OCI-LY7 (cell line): ENCODE measurements at regions not wholly inside any gene's neighbourhood (a gene's known extent, or its start where the extent isn't known, plus 50 kb on each side); places are given as distances from the start of the nearest gene placed in this dataset.

Experiments
- BruUV-seq: library from RNA; stranded (reverse); fragments of 400-500 nt; replicated peaks from 2 replicates; lab custom pipeline; 2021; lab: Mats Ljungman, UMichigan
- CTCF ChIA-PET: fragments of 300-600 bp; sonication (Branson Sonifier 250); formaldehyde crosslinking; loops from one replicate; lab custom pipeline; 2022; ENCODE audit warnings: antibody characterized with exemption; ENCODE audit not compliant: unreplicated experiment; lab: Charles Lee
- POLR2A ChIA-PET: fragments of 300-600 bp; sonication (Branson Sonifier 250); formaldehyde crosslinking; loops from one replicate; lab custom pipeline; 2022; ENCODE audit warnings: antibody characterized with exemption; lab: Charles Lee
- DNase-seq: peaks from one replicate; pipeline ENCODE4 v3.0.0-alpha.2; 2015; ENCODE audit warnings: low spot score
- H2AFZ ChIP-seq: fragments of 200-600 bp; sonication (generic), shearing (Covaris generic); 2 replicates; pipeline ENCODE4 v1.6.1; 2014; ENCODE audit warnings: mild to moderate bottlenecking, antibody characterized with exemption, low read length, moderate library complexity
- H3K27ac ChIP-seq: fragments of 200-600 bp; sonication (generic); 2 replicates; pipeline ENCODE4 v1.5.1; 2014; ENCODE audit warnings: mixed run types, low read depth, mild to moderate bottlenecking, moderate library complexity, low read length, inconsistent platforms; ENCODE audit not compliant: poor library complexity, severe bottlenecking
- H3K36me3 ChIP-seq: fragments of 200-600 bp; sonication (generic); 2 replicates; pipeline ENCODE4 v1.6.1; 2014; ENCODE audit warnings: mild to moderate bottlenecking, antibody characterized with exemption, low read length, moderate library complexity, mixed read lengths; ENCODE audit not compliant: insufficient read depth
- H3K4me1 ChIP-seq: fragments of 200-600 bp; sonication (generic); 2 replicates; pipeline ENCODE4 v1.5.1; 2014; ENCODE audit warnings: mild to moderate bottlenecking, low read length; ENCODE audit not compliant: insufficient read depth, poor library complexity, severe bottlenecking
- H3K4me2 ChIP-seq: fragments of 200-600 bp; sonication (generic); 2 replicates; pipeline ENCODE4 v1.6.1; 2014; ENCODE audit warnings: mild to moderate bottlenecking, low read length
- H3K4me3 ChIP-seq: fragments of 200-600 bp; sonication (generic); 2 replicates; pipeline ENCODE4 v1.5.1; 2014; ENCODE audit warnings: mild to moderate bottlenecking, low read depth, low read length; ENCODE audit not compliant: poor library complexity, severe bottlenecking
- H3K79me2 ChIP-seq: fragments of 200-600 bp; sonication (generic); 2 replicates; pipeline ENCODE4 v1.6.1; 2016; ENCODE audit warnings: low read depth, mild to moderate bottlenecking, low read length, moderate library complexity, mixed read lengths; ENCODE audit not compliant: insufficient read depth
- H3K9me2 ChIP-seq: fragments of 200-600 bp; sonication (generic); 2 replicates; pipeline ENCODE4 v1.6.1; 2016; ENCODE audit warnings: mild to moderate bottlenecking, low read length, mixed read lengths; ENCODE audit not compliant: insufficient read depth
- H3K9me3 ChIP-seq: fragments of 200-600 bp; sonication (generic); 2 replicates; pipeline ENCODE4 v1.6.1; 2014; ENCODE audit warnings: mild to moderate bottlenecking, mixed run types, low read length, mixed read lengths
- H4K20me1 ChIP-seq: fragments of 200-600 bp; sonication (generic); 2 replicates; pipeline ENCODE4 v1.6.1; 2014; ENCODE audit warnings: mild to moderate bottlenecking, antibody characterized with exemption, low read length, moderate library complexity, mixed read lengths; ENCODE audit not compliant: insufficient read depth
- CTCF ChIP-seq: fragments of 200-600 bp; sonication (generic); conservative IDR thresholded peaks from 2 replicates; pipeline ENCODE4 v1.5.1; 2014; ENCODE audit warnings: mild to moderate bottlenecking, antibody characterized with exemption, low read length, moderate library complexity, mixed read lengths
- EZH2phosphoT487 ChIP-seq: fragments of 200-600 bp; sonication (generic); IDR thresholded peaks from 2 replicates; pipeline ENCODE4 v1.6.1; 2018; ENCODE audit warnings: low read depth, borderline replicate concordance, mild to moderate bottlenecking, mixed run types, antibody characterized with exemption, low read length, moderate library complexity, mixed read lengths
- intact Hi-C: fragments of 100-400 bp; cut with micrococcal nuclease; formaldehyde crosslinking; loops from one replicate; pipeline ENCODE4 v1.10.0; 2022; ENCODE audit not compliant: unreplicated experiment

GRCh38 chr6:97674802-97675201 is 391.8 kb upstream of the MMS22L start:
- DNase-seq: no peak
- Histone ChIP-seq H4K20me1 (no peaks in the 10 kb centered on the region), H3K27ac (no peak overlapping the region), H3K4me1 (no peaks in the 10 kb centered on the region), H3K9me2 (no peaks in the 10 kb centered on the region), H3K36me3 (no peaks in the 10 kb centered on the region), H3K4me3 (no peak overlapping the region), H3K79me2 (no peaks in the 10 kb centered on the region), H3K9me3 (no peaks in the 10 kb centered on the region), H3K4me2 (no peak overlapping the region), H2AFZ (no peak overlapping the region)
- ChIA-PET CTCF (no interaction called here), POLR2A (interaction anchor here (0.7 kb wide), 1 partner anchor 1010 kb away, joined by 3 read pairs; no protein-coding TSS in a partner anchor)
- no TSS peak for BruUV-seq
- intact Hi-C loops: no loop called here
- TF ChIP-seq EZH2phosphoT487: no peak
- TF ChIP-seq CTCF: no peak

GRCh38 chr6:97677626-97678025 is 394.6 kb upstream of the MMS22L start:
- BruUV-seq: no TSS peak
- Histone ChIP-seq H3K4me3 (no peak overlapping the region), H3K4me1 (no peaks in the 10 kb centered on the region), H2AFZ (no peak overlapping the region), H3K79me2 (no peaks in the 10 kb centered on the region), H4K20me1 (no peaks in the 10 kb centered on the region), H3K9me2 (no peaks in the 10 kb centered on the region), H3K4me2 (no peak overlapping the region), H3K9me3 (no peaks in the 10 kb centered on the region), H3K27ac (no peak overlapping the region), H3K36me3 (no peaks in the 10 kb centered on the region)
- DNase-seq: no peak
- TF ChIP-seq EZH2phosphoT487 (no peak), CTCF (no peak)
- ChIA-PET POLR2A (no interaction called here), CTCF (no interaction called here)
- intact Hi-C loops: no loop called here

- H3K9me3 ChIP-seq: no peaks in the 10 kb centered on the region
- TF ChIP-seq EZH2phosphoT487: no peak
- TF ChIP-seq CTCF: no peak
- no peak overlapping the region for H3K27ac ChIP-seq
- no peaks in the 10 kb centered on the region for H4K20me1 ChIP-seq
- intact Hi-C loops: no loop called here
- no peak overlapping the region for H2AFZ ChIP-seq
- H3K4me2 ChIP-seq: no peak overlapping the region
- no peaks in the 10 kb centered on the region for H3K4me1 ChIP-seq
- ChIA-PET POLR2A (no interaction called here), CTCF (no interaction called here)
- no peaks in the 10 kb centered on the region for H3K36me3 ChIP-seq
- no peaks in the 10 kb centered on the region; the same call in 1 of the 2 replicates for H3K9me2 ChIP-seq
- no peak for DNase-seq
- no TSS peak for BruUV-seq
- no peaks in the 10 kb centered on the region for H3K79me2 ChIP-seq
- no peak overlapping the region for H3K4me3 ChIP-seq
Measured at GRCh38 chr6:97687916-97688315, 404.9 kb upstream of the MMS22L start.
